ENCODE measurements at regions not wholly inside any gene's neighbourhood (a gene's known extent, or its start where the extent isn't known, plus 50 kb on each side); places are given as distances from the start of the nearest gene placed in this dataset.

- TF ChIP-seq, protein P1, sequence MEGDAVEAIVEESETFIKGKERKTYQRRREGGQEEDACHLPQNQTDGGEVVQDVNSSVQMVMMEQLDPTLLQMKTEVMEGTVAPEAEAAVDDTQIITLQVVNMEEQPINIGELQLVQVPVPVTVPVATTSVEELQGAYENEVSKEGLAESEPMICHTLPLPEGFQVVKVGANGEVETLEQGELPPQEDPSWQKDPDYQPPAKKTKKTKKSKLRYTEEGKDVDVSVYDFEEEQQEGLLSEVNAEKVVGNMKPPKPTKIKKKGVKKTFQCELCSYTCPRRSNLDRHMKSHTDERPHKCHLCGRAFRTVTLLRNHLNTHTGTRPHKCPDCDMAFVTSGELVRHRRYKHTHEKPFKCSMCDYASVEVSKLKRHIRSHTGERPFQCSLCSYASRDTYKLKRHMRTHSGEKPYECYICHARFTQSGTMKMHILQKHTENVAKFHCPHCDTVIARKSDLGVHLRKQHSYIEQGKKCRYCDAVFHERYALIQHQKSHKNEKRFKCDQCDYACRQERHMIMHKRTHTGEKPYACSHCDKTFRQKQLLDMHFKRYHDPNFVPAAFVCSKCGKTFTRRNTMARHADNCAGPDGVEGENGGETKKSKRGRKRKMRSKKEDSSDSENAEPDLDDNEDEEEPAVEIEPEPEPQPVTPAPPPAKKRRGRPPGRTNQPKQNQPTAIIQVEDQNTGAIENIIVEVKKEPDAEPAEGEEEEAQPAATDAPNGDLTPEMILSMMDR (IDR thresholded peaks at IDR 0.05) = no peak
- no peak for TF ChIP-seq POLR2A (IDR thresholded peaks at IDR 0.05)
- Histone ChIP-seq H3K27me3 (no peaks in the 10 kb centered on the region), H3K36me3 (no peaks in the 10 kb centered on the region), H3K9me3 (no peaks in the 10 kb centered on the region), H3K4me1 (no peaks in the 10 kb centered on the region), H3K27ac (no peak overlapping the region), H3K4me3 (no peak overlapping the region)
- intact Hi-C loops (cut with DNase I; ENCODE audit: low total_unique reads) = no loop called here
- no peak for DNase-seq
Measured at GRCh38 chr5:9924614-9925013, 294.5 kb upstream of the TAS2R1 start.

DNA sequence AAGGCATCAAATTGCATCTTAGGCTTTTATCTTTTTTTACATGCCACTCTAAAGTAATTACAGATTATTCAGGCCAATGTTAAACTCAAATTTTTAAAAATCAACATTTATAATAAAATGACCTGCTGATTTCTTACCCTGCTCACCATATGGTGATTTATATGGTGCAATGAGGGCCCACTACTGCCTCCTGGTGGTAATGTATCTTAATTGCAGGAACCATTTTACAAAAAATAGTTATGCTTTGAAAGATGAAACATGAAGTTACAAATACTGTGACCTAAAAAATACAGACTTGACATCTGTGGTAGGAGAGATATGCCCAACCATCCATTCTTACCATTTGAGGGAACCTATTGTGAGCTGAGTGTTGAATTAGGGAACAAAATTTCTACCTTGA lies 292.6 kb upstream of the TAS2R1 start:
- H3K27me3 ChIP-seq = no peaks in the 10 kb centered on the region
- H3K27ac ChIP-seq = no peak overlapping the region
- no peaks in the 10 kb centered on the region for H3K36me3 ChIP-seq
- H3K9me3 ChIP-seq = no peaks in the 10 kb centered on the region
- intact Hi-C loops (cut with DNase I; ENCODE audit: low total_unique reads) = no loop called here
- no peak overlapping the region for H3K4me3 ChIP-seq
- TF ChIP-seq, protein P1 (IDR thresholded peaks at IDR 0.05) = no peak
- TF ChIP-seq POLR2A (IDR thresholded peaks at IDR 0.05) = no peak
- DNase-seq = no peak
- no peaks in the 10 kb centered on the region for H3K4me1 ChIP-seq

- Histone ChIP-seq H3K36me3 (no peaks in the 10 kb centered on the region), H3K27me3 (no peaks in the 10 kb centered on the region), H3K27ac (no peak overlapping the region), H3K4me3 (no peak overlapping the region), H3K9me3 (no peaks in the 10 kb centered on the region), H3K4me1 (no peaks in the 10 kb centered on the region)
- intact Hi-C loops (cut with DNase I; ENCODE audit: low total_unique reads) = no loop called here
- DNase-seq = no peak
- TF ChIP-seq POLR2A (IDR thresholded peaks at IDR 0.05) = no peak
- TF ChIP-seq, protein P1 (IDR thresholded peaks at IDR 0.05) = no peak
Measured at GRCh38 chr5:9920697-9921096, 290.5 kb upstream of the TAS2R1 start.

GRCh38 chr5:9919306-9920030 lies 289.3 kb upstream of the TAS2R1 start:
- Histone ChIP-seq H3K4me1 (no peaks in the 10 kb centered on the region), H3K27me3 (no peaks in the 10 kb centered on the region), H3K4me3 (no peak overlapping the region), H3K36me3 (no peaks in the 10 kb centered on the region), H3K27ac (no peak overlapping the region), H3K9me3 (no peaks in the 10 kb centered on the region)
- intact Hi-C loops (cut with DNase I; ENCODE audit: low total_unique reads) = no loop called here
- DNase-seq = no peak
- TF ChIP-seq, protein P1 (IDR thresholded peaks at IDR 0.05) = no peak
- no peak for TF ChIP-seq POLR2A (IDR thresholded peaks at IDR 0.05)

DNA sequence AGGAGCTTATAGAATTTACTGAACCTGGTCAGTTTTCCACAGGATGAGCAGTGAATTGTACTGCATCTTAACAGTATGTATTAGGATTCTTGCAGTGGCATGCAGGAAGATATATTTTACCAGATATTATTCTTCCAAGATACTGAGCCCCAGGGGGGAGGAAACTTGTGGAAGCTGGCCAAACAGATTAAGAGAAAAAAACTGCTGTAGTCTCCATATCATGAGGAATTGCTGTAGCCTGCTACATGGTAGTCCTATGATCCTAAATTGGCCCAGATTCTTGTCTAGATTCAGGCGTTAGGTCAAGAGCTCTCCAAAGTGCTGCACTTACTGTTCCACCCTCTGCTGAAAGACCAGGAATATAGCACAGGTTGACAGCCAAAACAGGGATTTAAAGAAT lies 275.5 kb upstream of the TAS2R1 start:
- no peaks in the 10 kb centered on the region for H3K27me3 ChIP-seq
- H3K9me3 ChIP-seq = no peaks in the 10 kb centered on the region
- no peak for DNase-seq
- intact Hi-C loops (cut with DNase I; ENCODE audit: low total_unique reads) = no loop called here
- H3K27ac ChIP-seq = no peak overlapping the region
- H3K36me3 ChIP-seq = no peaks in the 10 kb centered on the region
- H3K4me1 ChIP-seq = no peaks in the 10 kb centered on the region
- no peak overlapping the region for H3K4me3 ChIP-seq
- TF ChIP-seq, protein P1 (IDR thresholded peaks at IDR 0.05) = no peak
- no peak for TF ChIP-seq POLR2A (IDR thresholded peaks at IDR 0.05)

Measured in uterus (tissue), 3 donors.